HT1080 (cell line): ENCODE measurements at regions not wholly inside any gene's neighbourhood (a gene's known extent, or its start where the extent isn't known, plus 50 kb on each side); places are given as distances from the start of the nearest gene placed in this dataset.
"Not testable (repeated sequence)": the region's sequence is repeated elsewhere in the genome, so short reads cannot be mapped to it uniquely, and the experiment has no call there.

Source experiments
- DNase-seq: peaks from one replicate; pipeline ENCODE4 v3.0.0-alpha.2; 2015; ENCODE audit warnings: low read depth

- no peak for DNase-seq
Observed at GRCh38 chr3:66552846-66553245, 52.0 kb upstream of the LRIG1 start.

GRCh38 chr3:66553441-66554113, 52.8 kb upstream of the LRIG1 start:
- DNase-seq: no peak

- peak; percentile 48 for DNase-seq
Observed at GRCh38 chr3:66554178-66554577, 53.4 kb upstream of the LRIG1 start.

- DNase-seq: no peak
Observed at GRCh38 chr3:66555214-66555844, 54.5 kb upstream of the LRIG1 start.

- DNase-seq: no peak
Observed at GRCh38 chr3:66557170-66557569, 56.3 kb upstream of the LRIG1 start.

GRCh38 chr3:66559924-66560323, 59.1 kb upstream of the LRIG1 start:
- DNase-seq: not testable (repeated sequence)

- peak; percentile 44 for DNase-seq
Observed at GRCh38 chr3:66561367-66561766, 60.5 kb upstream of the LRIG1 start.

- no peak for DNase-seq
Observed at GRCh38 chr3:66565301-66565700, 64.5 kb upstream of the LRIG1 start.

GRCh38 chr3:66567077-66567476, 66.3 kb upstream of the LRIG1 start:
- DNase-seq: peak; percentile 18

- no peak for DNase-seq
Observed at GRCh38 chr3:66572090-66572675, 71.4 kb upstream of the LRIG1 start.

- no peak for DNase-seq
Observed at GRCh38 chr3:66572938-66573710, 72.3 kb upstream of the LRIG1 start.

- no peak for DNase-seq
Observed at GRCh38 chr3:66574091-66574490, 73.3 kb upstream of the LRIG1 start.

- no peak for DNase-seq
Observed at GRCh38 chr3:66577426-66578203, 76.8 kb upstream of the LRIG1 start.

GRCh38 chr3:66581256-66581655, 80.4 kb upstream of the LRIG1 start:
- no peak for DNase-seq

GRCh38 chr3:66582721-66583423, 82.0 kb upstream of the LRIG1 start:
- peak; percentile 72 for DNase-seq

GRCh38 chr3:66583424-66584040, 82.7 kb upstream of the LRIG1 start:
- no peak for DNase-seq

GRCh38 chr3:66585520-66586095, 84.8 kb upstream of the LRIG1 start:
- no peak for DNase-seq

- no peak for DNase-seq
Observed at GRCh38 chr3:66586853-66587252, 86.0 kb upstream of the LRIG1 start.

- DNase-seq: peak; percentile 79
Observed at GRCh38 chr3:66588340-66588847, 87.6 kb upstream of the LRIG1 start.
